ENCODE measurements at regions not wholly inside any gene's neighbourhood (a gene's known extent, or its start where the extent isn't known, plus 50 kb on each side); places are given as distances from the start of the nearest gene placed in this dataset.

DNA sequence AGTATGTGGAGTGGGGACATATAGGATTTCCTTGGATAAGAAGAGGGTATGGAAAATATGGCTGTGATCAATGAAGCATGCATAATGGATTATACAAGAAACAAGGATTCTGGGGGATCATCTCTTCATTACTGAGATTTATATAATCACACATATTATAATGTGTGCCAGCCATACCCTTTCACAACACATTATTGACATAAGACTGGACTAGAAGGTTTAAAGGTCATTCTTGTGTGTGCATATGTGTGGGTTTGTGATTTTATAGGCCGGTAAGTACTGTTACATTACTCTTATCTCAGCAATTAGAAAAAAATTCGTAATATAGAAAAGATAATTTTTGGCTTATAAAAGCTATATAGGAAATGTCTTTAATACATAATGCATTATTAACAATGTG, 62.2 kb upstream of the DCC start:
- no TSS peak for BruUV-seq (replicated peaks)

DNA sequence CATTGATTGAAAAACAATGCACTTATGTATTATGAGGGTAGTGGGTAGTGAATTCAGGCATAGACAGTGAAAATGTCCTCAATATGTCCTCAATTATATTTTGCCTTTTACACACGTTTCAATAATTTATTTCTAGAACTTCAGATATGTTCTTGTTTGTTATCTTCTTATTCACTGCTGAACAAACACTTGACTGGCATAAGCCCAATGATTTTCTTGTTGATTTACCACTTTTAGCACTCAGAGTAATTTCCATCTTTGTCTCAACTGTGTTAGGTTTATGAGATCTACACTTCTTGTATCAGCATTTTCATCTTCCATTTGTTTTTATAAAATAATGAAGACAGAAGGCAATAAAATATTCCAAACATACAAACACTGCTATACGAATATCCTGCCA, 61.8 kb upstream of the DCC start:
- H3K4me1 ChIP-seq (ENCODE audit: insufficient read depth, low read length), result no peaks in the 10 kb centered on the region
- in situ Hi-C loops (cut with HindIII; ENCODE audit: extremely low pct_ligation_motif_present, low pct_unique_long_range_greater_than_20kb) (loop anchor here (25.0 kb wide), 1 partner anchor 1166 kb away; no protein-coding TSS in a partner anchor), intact Hi-C loops (cut with micrococcal nuclease; ENCODE audit: unreplicated experiment) (no loop called here)
- H4K20me1 ChIP-seq (ENCODE audit: insufficient read depth, low read length), result no peaks in the 10 kb centered on the region
- POLR2A ChIA-PET, result no interaction called here
- no peaks in the 10 kb centered on the region for H3K36me3 ChIP-seq (replicated peaks in 1 of 2; ENCODE audit: control insufficient read depth in 1 of 2, insufficient read depth in 2 of 2, low read length in 2 of 2)
- no peaks in the 10 kb centered on the region for H3K9me3 ChIP-seq (ENCODE audit: low read length)
- TF ChIP-seq IKZF4 (CRISPR knock-in tag; IDR thresholded peaks at IDR 0.05; ENCODE audit: borderline replicate concordance, low read depth, not compliant biosample characterization), result no peak
- TF ChIP-seq, protein P1, sequence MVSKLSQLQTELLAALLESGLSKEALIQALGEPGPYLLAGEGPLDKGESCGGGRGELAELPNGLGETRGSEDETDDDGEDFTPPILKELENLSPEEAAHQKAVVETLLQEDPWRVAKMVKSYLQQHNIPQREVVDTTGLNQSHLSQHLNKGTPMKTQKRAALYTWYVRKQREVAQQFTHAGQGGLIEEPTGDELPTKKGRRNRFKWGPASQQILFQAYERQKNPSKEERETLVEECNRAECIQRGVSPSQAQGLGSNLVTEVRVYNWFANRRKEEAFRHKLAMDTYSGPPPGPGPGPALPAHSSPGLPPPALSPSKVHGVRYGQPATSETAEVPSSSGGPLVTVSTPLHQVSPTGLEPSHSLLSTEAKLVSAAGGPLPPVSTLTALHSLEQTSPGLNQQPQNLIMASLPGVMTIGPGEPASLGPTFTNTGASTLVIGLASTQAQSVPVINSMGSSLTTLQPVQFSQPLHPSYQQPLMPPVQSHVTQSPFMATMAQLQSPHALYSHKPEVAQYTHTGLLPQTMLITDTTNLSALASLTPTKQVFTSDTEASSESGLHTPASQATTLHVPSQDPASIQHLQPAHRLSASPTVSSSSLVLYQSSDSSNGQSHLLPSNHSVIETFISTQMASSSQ (IDR thresholded peaks at IDR 0.05; ENCODE audit: low read depth), result no peak
- TF ChIP-seq, protein P1 (CRISPR knock-in tag; IDR thresholded peaks at IDR 0.05; ENCODE audit: borderline replicate concordance), result no peak
- TF ChIP-seq ATAD3A (CRISPR knock-in tag; IDR thresholded peaks at IDR 0.05), result no peak
- TF ChIP-seq HNF4A (CRISPR knock-in tag; IDR thresholded peaks at IDR 0.05), result no peak
- no peak for TF ChIP-seq ZNF350 (CRISPR knock-in tag; IDR thresholded peaks at IDR 0.05; ENCODE audit: borderline replicate concordance, low read depth)
- TF ChIP-seq TAF1 (CRISPR knock-in tag; IDR thresholded peaks at IDR 0.05), result no peak
- no peak overlapping the region for H3K9ac ChIP-seq (ENCODE audit: insufficient read depth, low read depth, low read length)
- H3K27me3 ChIP-seq (ENCODE audit: control insufficient read depth in 1 of 2, insufficient read depth in 2 of 2, low read length in 2 of 2), result no peaks in the 10 kb centered on the region
- no peak overlapping the region for H3K4me2 ChIP-seq (ENCODE audit: low read depth, low read length)
- no peaks in the 10 kb centered on the region for H3K79me2 ChIP-seq (ENCODE audit: insufficient read depth, low read length)
- CTCF ChIA-PET (ENCODE audit: low intra/inter-chr PET ratio, low total read pairs), result no interaction called here
- WGBS (ENCODE audit: low lambda C conversion rate), result 19% methylated on average over 2 of the region's 2 CpGs
- DNase-seq (ENCODE audit: low spot score) (no peak), ATAC-seq (no peak), FAIRE-seq (no peak)
- no peak overlapping the region for H3K27ac ChIP-seq (ENCODE audit: extremely low read length, insufficient read depth, low read length)
- BruUV-seq (replicated peaks), result no TSS peak
- no peak overlapping the region for H2AFZ ChIP-seq (ENCODE audit: low read length)
- no peak overlapping the region for H3K4me3 ChIP-seq (replicated peaks in 1 of 3; ENCODE audit: insufficient read depth in 1 of 3, low read depth in 2 of 3, low read length in 3 of 3)

More for the DNA sequence above, 62.2 kb upstream of the DCC start:
- H3K36me3 ChIP-seq (replicated peaks in 1 of 2; ENCODE audit: control insufficient read depth in 1 of 2, insufficient read depth in 2 of 2, low read length in 2 of 2), result no peaks in the 10 kb centered on the region
- H4K20me1 ChIP-seq (ENCODE audit: insufficient read depth, low read length), result no peaks in the 10 kb centered on the region
- H3K27me3 ChIP-seq (ENCODE audit: control insufficient read depth in 1 of 2, insufficient read depth in 2 of 2, low read length in 2 of 2), result no peaks in the 10 kb centered on the region
- H3K4me2 ChIP-seq (ENCODE audit: low read depth, low read length), result no peak overlapping the region
- no peaks in the 10 kb centered on the region for H3K9me3 ChIP-seq (ENCODE audit: low read length)
- TF ChIP-seq, protein P2, sequence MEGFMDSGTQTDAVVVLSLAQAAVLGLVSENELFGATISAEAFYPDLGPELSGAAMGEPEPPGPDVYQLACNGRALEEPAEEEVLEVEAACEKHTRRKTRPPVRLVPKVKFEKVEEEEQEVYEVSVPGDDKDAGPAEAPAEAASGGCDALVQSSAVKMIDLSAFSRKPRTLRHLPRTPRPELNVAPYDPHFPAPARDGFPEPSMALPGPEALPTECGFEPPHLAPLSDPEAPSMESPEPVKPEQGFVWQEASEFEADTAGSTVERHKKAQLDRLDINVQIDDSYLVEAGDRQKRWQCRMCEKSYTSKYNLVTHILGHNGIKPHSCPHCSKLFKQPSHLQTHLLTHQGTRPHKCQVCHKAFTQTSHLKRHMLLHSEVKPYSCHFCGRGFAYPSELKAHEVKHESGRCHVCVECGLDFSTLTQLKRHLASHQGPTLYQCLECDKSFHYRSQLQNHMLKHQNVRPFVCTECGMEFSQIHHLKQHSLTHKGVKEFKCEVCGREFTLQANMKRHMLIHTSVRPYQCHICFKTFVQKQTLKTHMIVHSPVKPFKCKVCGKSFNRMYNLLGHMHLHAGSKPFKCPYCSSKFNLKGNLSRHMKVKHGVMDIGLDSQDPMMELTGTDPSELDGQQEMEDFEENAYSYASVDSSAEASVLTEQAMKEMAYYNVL (CRISPR knock-in tag; IDR thresholded peaks at IDR 0.05; ENCODE audit: borderline replicate concordance), result no peak
- TF ChIP-seq NONO (IDR thresholded peaks at IDR 0.05) (no peak), NONO (CRISPR knock-in tag; conservative IDR thresholded peaks at IDR 0.05) (no peak), XRCC5 (optimal IDR thresholded peaks at IDR 0.05; ENCODE audit: low read length) (no peak)
- TF ChIP-seq, protein P3, sequence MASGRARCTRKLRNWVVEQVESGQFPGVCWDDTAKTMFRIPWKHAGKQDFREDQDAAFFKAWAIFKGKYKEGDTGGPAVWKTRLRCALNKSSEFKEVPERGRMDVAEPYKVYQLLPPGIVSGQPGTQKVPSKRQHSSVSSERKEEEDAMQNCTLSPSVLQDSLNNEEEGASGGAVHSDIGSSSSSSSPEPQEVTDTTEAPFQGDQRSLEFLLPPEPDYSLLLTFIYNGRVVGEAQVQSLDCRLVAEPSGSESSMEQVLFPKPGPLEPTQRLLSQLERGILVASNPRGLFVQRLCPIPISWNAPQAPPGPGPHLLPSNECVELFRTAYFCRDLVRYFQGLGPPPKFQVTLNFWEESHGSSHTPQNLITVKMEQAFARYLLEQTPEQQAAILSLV (CRISPR knock-in tag; IDR thresholded peaks at IDR 0.05; ENCODE audit: borderline replicate concordance), result no peak
- H2AFZ ChIP-seq (ENCODE audit: low read length), result no peak overlapping the region
- in situ Hi-C loops (cut with HindIII; ENCODE audit: extremely low pct_ligation_motif_present, low pct_unique_long_range_greater_than_20kb) (loop anchor here (25.0 kb wide), 1 partner anchor 1165 kb away; no protein-coding TSS in a partner anchor), intact Hi-C loops (cut with micrococcal nuclease; ENCODE audit: unreplicated experiment) (no loop called here)
- H3K27ac ChIP-seq (ENCODE audit: extremely low read length, insufficient read depth, low read length), result no peak overlapping the region
- no peaks in the 10 kb centered on the region for H3K79me2 ChIP-seq (ENCODE audit: insufficient read depth, low read length)
- H3K4me1 ChIP-seq (ENCODE audit: insufficient read depth, low read length), result no peaks in the 10 kb centered on the region
- ChIA-PET CTCF (ENCODE audit: low intra/inter-chr PET ratio, low total read pairs) (no interaction called here), POLR2A (no interaction called here)
- 1% methylated on average over 2 of the region's 2 CpGs for WGBS (ENCODE audit: low lambda C conversion rate)
- no peak for FAIRE-seq
- no peak overlapping the region for H3K4me3 ChIP-seq (replicated peaks in 1 of 3; ENCODE audit: insufficient read depth in 1 of 3, low read depth in 2 of 3, low read length in 3 of 3)
- no peak overlapping the region for H3K9ac ChIP-seq (ENCODE audit: insufficient read depth, low read depth, low read length)
- no peak for ATAC-seq
- no peak for DNase-seq (ENCODE audit: low spot score)

Data from HepG2 (cell line).